Cerebellar nuclear complex (tissue), 1 donor: ENCODE measurements at regions not wholly inside any gene's neighbourhood (a gene's known extent, or its start where the extent isn't known, plus 50 kb on each side); places are given as distances from the start of the nearest gene placed in this dataset.
"Not testable (repeated sequence)": the region's sequence is repeated elsewhere in the genome, so short reads cannot be mapped to it uniquely, and the experiment has no call there.

Source experiments
- DNase-seq, 2 experiments: peaks; one replicate each; lab custom pipeline; 2025; lab: John Stamatoyannopoulos, UW

DNA sequence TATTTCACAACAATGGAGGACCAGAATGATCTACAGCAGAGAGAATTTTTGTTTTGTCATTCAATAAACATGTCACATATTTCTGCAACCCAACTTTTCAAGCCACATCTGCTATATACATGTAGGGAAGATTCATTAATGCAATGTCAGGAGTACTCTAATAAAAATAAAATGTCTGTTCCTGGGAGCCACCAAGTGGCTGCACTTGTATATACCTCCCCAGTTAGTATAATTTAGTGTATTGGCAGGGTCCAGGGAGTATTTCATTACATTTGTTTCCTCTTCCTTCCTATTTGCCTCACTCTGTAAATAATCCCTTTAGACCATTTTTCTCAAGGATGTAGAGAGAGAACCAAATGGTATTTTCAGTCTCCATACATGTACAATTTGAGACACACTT lies 1169.0 kb downstream of the DIAPH3 start:
- no peak for DNase-seq

DNA sequence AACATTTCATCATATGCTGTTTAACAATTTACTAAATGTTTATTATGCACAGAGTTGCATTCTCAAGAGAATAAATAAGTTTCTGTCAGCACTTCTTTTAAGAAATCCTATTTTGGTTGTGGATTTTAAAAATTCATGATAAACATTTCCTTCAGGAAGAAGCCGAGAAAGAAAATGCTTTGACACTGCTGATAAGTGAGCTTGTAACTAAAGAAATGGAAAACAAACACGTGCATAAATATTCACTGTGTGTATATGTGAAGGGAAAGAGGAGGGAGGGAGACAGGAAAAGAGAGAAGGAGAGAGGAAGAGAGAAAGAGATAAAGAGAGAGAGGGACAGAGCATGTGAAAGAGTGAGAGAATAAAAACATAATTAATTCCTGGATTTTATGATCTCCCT lies 1165.0 kb downstream of the DIAPH3 start:
- no peak for DNase-seq

DNA sequence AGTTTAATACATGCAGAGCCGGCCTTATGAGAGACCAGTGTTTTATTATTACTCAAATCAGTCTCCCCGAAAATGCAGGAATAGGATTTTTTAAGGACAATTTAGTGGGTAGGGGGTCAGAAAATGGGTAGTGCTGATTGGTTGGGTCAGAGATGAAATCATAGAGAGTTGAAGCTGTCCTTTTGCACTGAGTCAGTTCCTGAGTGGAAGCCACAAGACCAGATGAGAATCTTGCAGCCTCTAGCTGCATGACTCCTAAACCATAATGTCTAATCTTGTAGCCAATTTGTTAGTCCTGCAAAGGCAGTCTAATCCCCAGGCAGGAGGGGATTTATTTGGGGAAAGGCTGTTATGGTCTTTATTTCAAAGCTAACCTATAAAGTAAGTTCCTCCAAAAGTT lies 1163.9 kb downstream of the DIAPH3 start:
- DNase-seq = no peak

DNA sequence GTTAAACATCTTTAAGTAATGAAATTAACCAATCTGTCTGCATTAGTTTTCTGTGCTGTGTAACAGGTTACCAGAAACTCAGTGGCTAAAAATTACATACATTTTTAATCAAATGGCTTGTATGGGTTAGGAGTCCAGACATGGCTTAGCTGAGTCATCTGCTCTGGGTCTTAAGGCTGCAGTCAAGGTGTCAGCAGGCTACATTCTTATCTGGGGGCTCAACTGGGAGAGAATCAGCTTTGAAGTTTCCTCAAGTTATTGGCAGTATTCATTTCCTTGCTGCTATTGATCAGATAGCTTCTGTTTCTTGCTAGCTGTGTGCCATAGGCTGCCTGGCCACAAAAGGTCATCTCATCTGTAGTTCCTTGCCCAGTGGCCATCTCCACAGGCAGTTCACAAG lies 1163.0 kb downstream of the DIAPH3 start:
- no peak for DNase-seq

DNA sequence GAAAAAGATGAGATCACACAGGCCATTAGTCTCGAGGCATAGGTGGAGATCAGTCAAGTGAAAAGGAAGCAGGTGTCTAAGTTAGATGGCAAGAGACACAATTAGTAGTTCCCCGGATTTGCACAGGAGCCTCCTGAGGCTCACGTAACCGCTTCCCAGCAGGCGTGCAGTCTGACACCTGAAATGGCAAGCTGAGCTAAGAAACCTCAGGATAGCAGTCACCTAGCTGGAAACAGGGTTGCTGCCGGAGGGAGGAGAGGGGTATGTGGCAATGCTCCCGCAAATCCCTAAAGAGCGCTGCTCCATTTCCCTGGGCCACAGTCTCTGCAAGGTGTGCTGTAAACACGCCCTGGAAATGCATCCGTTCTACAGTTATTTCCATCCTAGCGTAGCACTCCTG lies 1151.0 kb downstream of the DIAPH3 start:
- DNase-seq = no peak

DNA sequence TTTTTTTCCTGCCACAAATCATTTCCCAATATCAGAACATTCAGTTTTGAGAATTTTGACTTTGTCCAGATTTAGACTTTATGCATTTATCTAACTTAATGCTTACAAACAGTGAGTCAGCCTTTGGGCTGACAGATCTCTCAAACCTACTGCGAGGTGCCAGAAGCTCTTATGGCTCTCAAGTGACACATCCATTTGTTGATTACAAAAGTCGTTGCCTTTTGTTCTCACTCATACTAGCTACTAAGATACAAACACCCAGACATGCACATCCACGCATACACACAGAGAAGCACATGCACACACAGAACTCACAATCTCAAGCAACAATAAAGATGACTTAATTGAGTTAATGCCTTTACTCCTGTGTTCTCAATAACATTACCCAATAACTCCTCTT lies 1147.5 kb downstream of the DIAPH3 start:
- DNase-seq = no peak

DNA sequence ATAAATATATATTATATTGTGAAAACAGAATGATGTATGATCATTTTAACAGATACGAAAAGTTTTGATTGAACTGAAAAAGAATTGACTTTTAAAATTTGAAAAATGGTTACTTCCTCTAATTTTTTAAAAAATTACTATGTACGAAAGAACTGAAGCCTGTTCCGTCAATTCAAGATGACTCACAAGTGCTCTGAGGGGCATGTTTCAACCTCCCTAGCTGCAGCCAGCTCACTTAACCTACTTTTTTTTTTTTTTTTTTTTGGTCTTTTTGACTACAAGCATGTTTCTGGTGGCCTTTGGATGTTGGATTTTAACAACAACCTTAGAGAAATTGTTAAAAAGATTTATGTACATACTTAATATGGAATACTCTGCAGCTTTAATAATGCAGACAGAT lies 1139.3 kb downstream of the DIAPH3 start:
- no peak for DNase-seq

DNA sequence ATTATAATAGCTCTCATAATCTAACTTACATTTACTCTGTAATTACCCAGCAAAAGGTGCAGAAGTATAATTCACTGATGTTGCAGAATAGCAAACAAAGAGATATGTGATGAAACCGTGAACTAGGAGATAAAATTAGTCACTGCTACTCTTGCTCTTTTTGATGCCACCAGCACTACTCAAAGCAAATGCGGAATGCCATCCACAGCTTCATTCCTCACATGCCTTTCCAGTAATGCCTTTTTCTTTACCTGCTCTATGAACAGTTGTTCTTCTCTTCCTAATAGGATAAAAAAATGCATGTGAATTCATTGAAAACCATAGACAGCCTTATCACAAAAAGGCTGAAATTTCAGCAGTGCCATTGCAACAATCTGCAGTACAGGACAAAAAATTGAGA lies 1129.5 kb downstream of the DIAPH3 start:
- no peak for DNase-seq

DNA sequence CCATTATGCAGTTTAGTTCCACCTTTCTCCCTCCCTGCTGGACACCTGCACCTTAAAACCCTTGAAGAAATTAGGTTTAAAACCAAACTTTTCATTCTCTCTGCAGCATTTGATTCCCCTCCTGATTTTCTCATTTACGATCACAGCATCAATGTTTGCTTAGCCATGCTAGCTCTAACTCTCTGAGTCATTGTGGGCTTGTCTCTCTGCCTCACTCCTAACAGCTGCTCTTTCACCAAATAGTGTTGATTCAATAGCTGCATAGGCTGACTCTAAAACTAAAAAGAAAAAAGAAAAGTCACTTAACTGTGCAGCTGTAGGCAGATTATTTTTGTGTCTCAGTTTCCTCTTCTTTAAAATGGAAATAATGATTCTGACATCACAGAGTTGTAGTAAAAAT lies 1124.9 kb downstream of the DIAPH3 start:
- DNase-seq = no peak

DNA sequence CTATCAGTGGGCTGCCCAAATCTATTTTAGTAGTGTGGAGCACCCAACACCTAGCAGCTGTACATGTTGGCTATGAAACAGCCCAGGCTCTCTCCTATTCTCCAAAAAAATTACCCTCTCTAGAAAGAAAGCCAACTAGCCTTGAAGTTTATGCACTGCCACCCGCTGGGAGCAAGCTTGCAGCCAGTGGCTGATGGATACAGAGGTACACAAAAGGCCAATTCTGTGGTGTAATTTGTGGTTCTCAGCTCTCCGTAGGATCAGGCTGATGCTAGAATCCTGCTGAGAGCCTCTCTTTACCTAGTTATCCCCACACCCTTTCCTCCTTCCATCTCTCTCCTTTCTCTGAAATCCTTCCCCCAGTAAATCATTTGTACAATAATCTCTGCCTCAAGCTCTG lies 1120.7 kb downstream of the DIAPH3 start:
- no peak for DNase-seq

DNA sequence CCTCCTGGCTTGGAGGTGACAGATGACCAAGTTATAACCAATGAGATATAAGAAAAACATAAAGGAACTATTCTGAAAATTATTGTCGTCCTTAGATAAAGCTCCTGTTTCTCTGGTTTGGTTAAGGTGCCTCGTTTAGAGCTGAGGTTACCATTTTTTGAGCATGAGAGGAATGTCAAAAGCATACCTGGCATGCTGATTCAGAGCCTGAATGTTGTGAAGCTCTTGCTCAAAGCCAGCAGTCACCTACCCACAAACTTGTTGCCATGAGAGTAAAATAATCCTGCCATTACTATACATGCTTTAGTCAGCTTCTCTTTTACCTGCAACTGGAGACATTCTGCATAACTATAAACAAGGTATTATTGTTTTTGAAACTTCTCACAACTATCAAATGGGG lies 1116.2 kb downstream of the DIAPH3 start:
- no peak for DNase-seq

DNA sequence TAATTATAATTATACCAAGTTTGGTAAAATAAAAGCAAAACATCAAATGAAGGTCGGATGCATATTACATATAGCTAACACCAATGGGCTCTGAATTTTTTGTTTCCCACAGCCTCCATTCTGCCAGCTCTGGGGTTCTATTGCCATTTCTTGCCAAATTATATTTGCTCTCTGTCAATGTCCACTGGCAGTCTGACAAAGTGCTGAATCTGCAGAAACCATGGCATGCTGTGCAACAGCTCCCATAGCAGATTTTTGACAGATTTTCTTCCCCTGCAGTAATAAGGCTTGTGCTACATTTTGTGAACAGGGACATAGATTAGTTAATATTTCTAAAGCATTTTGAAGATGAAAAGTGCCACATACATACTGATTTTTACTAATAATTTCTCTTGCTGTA lies 1102.1 kb downstream of the DIAPH3 start:
- no peak for DNase-seq

DNA sequence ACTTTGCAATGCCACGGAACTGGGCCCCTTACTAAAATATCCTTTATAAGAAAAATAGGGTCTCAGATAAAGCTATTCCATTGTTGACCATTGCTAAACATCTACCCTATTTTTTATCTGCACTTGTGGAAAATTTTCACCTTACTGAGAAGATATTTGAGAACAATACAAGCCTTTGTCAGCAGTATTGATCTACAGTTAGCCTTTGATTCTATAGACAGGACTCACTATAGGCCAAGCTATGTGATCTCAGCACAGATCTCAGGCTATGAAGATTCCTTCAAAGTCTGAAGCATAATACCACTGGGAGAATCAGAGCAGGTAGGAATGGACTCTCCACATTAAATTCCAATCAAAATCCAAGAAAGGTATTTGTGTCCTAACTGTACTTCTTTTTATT lies 1099.7 kb downstream of the DIAPH3 start:
- DNase-seq = no peak

DNA sequence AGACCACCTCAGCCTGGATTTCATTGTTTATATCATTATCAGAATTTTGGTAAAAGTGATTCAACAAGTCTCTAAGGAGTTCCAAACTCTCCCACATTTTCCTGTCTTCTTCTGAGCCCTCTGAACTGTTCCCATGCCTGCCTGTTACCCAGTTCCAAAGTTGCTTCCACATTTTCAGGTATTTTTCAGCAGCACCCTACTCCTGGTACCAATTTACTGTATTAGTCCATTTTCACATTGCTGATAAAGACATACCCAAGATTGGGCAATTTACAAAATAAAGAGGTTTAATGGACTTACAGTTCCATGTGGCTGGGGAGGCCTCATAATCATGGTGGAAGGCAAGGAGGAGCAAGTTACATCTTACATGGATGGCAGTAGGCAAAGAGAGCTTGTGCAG lies 1087.3 kb downstream of the DIAPH3 start:
- not testable (repeated sequence) for DNase-seq

DNA sequence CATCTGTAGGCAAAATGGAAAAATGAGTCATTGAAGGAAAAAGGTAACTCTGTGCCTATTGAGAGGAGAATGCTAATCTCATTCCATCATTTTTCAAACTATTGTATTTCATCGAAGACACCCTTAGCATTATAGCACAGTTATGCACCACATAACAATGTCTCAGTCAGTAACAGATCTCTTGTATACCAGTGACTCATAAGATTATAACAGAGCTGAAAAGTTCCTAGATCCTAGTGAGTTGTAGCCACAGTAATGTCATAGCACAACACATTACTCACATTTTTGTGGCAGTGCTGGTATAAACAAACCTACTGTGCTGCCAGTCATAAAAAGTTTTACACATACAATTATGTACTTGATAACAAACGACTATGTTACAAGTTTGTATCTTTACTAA lies 1077.6 kb downstream of the DIAPH3 start:
- DNase-seq = no peak

DNA sequence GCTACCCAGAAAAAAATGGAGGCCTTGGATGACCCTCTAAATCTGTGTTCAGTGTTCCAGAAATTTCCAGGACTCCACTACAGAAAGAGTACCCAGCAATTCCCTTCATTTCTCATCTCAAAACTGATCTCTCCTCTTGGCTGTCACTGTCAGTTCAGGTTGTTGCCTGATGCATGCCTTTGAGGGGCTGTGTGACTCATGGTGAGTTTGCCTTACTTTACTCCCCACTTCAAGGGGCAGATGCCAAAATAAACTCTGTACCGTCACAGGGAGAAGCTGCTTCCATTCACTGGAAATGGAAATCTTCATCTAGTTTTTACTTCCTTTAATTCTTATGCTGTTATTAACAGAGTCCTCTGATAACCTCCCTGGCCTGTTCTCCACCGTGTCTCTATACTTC lies 1075.0 kb downstream of the DIAPH3 start:
- DNase-seq = no peak

DNA sequence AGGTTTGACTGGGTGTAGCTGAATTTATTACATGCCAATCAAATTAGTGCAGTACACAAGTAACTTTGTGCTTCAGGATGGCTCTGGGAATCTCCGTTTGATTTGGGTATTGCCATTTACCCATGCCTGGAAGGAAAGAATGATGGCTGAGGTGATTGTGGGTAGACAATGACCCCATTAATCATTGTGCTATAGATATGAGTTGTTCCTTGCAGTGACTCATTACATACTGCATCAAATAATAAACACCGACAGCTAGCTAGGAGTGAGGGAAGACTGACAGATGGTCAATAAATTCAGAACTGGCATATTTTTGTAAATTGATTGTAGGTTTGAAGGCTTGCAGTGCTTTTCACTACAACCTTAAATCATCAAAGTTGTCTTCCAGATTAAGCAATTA lies 1069.5 kb downstream of the DIAPH3 start:
- no peak for DNase-seq

DNA sequence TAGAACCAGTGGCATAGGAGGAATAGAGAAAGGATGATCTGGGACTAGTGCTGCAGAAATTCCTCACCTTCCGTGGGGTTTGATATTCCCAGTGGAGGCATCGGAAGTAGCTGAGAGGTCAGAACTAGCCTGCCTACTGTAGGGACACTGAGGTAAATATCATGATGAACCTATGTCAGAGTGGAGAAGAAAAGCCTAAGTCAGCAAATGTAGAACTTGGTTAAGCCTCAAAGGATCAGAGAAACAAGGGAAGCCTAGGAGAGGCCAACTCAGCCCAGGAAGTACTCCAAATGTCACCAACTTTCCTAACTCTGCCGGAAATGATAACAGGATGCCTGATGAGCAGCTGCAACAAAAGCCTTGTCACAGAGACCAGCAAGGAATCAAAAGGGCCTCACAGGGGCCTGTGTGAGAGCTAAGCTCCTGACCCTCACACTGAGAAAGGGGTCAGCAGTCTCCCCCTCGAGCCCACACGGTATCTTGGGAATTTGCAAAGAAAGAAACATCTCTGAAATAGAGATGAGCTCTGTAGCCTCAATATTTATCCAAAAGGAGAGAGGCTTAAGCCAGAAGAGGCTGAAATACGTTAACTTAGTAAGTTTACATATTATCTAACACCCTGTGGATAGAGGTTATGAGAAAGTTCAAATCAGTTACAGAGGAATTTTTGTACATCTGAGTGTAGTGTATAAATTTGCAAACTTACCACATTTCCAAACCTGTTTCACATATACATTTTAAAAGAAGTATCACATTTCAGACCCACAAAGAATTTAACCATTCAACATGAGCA lies 1064.3 kb downstream of the DIAPH3 start:
- DNase-seq = no peak

DNA sequence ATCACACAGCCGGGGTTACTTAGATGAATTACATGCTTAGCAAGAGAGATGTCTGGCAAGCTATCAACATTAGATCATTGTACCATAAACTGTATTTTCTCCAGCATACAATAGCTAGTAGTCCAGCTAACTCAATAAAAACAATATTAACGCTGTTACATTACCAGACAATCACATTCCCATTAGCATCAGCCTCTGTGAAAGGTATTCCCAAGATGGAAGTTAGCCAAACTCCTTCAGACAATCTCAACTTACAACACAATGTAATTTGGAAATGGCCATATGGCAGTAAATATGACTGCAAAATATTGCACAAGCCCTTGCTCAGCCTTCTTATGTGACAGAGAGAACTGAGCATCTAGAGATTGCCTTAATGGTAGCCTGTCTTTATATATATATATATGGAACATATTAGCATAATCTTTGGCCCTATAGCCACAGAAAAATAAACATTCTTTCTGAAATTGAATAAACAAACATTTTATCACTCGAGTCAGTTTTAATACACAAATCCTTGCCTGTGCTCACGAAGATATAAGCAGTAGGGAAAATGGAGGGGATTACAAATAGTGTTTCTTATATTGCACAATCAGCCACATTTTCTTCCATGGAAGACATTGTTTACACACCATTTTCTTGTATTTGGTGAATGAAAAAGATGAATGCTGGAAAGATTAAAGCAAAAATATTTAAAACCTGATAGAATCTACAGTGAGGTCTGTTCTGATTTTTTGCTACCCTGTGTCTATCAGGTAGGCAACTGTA lies 1060.5 kb downstream of the DIAPH3 start:
- no peak for DNase-seq

DNA sequence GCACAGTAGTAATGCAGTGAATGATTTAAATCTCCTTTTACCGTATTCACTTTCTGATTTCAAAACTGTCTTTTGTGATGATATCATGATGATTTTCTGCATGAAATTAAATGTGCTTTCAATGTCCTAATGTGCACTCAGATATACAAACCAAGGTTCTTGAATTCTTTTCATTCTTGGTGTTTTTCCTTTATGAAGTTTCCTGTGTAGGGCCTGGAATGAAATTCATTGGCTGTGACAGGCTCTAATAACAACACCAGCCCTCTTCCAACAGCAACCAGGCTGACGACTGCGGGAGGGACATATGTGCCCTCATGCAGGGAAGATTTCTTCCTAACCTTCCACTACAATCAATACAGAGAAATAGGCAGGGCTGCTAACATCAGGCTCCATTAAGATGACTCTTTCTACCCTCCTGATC lies 1052.0 kb downstream of the DIAPH3 start:
- DNase-seq = no peak

DNA sequence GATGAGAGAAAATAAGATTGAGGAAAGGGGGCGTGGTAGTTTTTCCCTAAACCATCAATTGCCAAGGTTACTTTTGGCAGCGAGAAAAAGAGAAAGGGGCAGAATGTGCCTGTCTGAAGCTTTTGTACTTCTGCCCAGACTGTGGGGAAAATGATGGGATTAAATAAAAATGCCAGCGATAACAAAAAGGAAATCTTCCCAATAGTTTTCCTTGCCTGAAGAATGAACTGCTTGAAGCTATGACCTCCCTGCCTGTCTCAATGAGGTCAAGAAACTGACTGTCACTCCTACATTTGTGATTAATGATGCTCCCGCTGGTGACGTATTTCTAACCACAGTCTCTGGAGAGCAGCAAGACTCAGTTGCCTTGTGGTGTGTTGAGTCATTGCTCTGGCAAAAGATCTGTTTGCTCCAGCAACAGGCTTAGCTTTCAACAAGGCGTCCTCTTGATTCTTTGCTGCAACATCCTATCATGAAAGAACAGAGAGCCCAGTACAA lies 1051.5 kb downstream of the DIAPH3 start:
- no peak for DNase-seq

DNA sequence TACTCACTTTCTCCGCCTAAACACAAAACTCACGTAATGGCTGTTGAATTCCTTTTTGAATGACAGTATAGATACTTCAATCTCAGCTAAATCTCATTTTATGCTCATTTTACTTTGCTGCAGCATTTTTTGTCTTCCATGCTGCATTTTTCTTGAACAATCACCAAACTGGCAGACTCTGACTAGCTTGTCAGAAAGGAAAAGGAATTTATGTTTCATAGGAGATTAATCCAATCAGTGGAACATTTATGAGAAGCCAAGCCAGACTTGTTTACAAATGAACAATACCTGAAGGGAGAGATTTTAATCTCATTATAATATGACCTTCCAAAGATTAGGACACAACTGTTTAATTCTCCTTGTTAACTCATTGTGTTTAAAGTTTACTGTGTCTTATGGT lies 1044.3 kb downstream of the DIAPH3 start:
- no peak for DNase-seq

DNA sequence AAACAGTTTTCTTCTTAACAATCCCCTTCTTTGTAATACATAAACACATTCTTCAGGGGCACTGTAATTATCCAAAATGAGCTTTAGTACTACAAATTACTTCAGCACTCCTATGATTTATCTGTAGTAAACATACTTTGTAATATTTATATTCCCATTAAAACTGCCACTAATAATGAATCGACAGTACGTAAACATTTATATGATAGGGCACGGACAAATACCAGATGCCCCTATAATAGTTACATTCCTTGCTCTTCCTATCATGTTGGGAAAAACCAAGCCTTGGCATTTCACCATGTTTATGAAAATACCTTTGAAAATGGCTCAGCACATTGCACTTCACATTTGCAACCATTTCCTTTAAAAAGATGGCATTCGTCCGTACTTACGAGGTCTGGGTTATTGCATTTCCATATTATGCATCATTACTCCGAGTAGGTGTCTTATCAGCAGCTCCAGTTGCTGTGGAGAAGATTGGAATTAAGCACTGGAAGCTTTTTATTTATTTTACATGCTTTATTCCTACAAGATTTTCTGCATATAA lies 1043.4 kb downstream of the DIAPH3 start:
- no peak for DNase-seq
